ENCODE measurements at regions not wholly inside any gene's neighbourhood (a gene's known extent, or its start where the extent isn't known, plus 50 kb on each side); places are given as distances from the start of the nearest gene placed in this dataset.

DNA sequence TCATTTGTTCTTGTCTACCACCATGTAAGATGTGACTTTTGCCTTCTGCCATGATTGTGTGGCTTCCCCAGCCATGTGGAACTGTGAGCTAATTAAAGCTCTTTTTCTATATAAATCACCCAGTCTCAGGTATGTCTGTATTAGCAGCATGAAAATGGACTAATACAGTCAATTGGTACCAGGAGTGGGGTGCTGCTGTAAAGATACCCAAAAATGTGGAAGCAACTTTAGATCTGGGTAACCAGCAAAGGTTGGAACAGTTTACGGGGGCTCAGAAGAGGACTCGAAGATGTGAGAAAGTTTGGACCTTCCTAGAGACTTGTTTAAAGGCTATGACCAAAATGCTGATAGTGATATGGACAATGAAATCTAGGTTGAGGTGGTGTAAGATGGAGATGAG, 488.9 kb downstream of the ISL1 start:
- Mint-ChIP-seq H3K9me3 (ENCODE audit: low read depth) (peaks cover 14% of the 10 kb centered on the region), H3K4me1 (no peaks in the 10 kb centered on the region), H3K27ac (no peak overlapping the region), H3K36me3 (no peaks in the 10 kb centered on the region), H3K27me3 (no peaks in the 10 kb centered on the region), H3K4me3 (no peak overlapping the region)
- DNase-seq (no peak), ATAC-seq (no peak)
- CTCF ChIA-PET: no interaction called here

DNA sequence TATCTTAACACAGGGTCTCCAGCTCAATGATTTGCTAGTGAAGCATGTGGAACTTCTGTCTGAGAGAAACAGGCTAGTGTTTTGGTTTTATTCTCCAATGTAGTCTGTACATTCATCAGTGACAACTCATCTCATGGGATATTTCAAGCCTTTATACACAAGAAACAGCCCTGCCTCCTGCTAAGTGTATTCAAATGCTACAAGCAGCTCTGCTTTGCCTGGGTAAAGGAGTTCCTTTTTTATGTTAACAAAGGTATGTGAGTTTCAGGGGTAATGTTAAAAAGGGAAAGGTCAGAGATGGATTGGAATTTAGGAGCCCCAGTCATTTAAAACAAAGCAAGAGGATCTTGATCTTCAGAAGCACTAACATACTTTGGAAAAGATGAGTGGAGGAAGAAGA, 498.7 kb downstream of the ISL1 start:
- H3K4me1 Mint-ChIP-seq: no peaks in the 10 kb centered on the region
- CTCF ChIA-PET: no interaction called here
- ATAC-seq (no peak), DNase-seq (no peak)
- no peak overlapping the region for H3K27ac Mint-ChIP-seq
- no peaks in the 10 kb centered on the region for H3K27me3 Mint-ChIP-seq
- no peaks in the 10 kb centered on the region for H3K36me3 Mint-ChIP-seq
- no peaks in the 10 kb centered on the region for H3K9me3 Mint-ChIP-seq (ENCODE audit: low read depth)
- no peak overlapping the region for H3K4me3 Mint-ChIP-seq

GRCh38 chr5:51882647-51883046, 499.4 kb downstream of the ISL1 start:
- Mint-ChIP-seq H3K4me1 (no peaks in the 10 kb centered on the region), H3K27ac (no peak overlapping the region), H3K4me3 (no peak overlapping the region), H3K27me3 (no peaks in the 10 kb centered on the region), H3K36me3 (no peaks in the 10 kb centered on the region), H3K9me3 (ENCODE audit: low read depth) (no peaks in the 10 kb centered on the region)
- DNase-seq: no peak
- no peak for ATAC-seq
- CTCF ChIA-PET: no interaction called here

DNA sequence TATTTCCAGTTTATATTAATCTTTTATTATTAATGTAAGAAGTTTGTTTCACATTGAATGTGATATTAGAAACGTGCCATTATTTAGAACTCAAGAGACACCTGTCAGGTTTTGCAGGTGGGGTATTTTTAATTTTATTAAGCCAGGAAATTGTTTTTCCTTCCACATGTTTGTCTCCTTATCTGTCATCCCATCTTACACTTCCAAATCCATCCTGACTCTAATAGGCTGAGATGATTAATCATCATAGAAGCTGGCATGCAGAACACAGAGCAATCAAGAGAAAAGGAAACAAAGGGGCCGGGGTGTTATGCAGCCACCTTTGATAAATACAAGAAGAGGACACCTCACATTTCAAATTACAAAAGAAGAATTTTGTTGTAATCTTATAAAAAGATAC, 506.5 kb downstream of the ISL1 start:
- no peak overlapping the region for H3K27ac Mint-ChIP-seq
- no peak for DNase-seq
- CTCF ChIA-PET: no interaction called here
- no peaks in the 10 kb centered on the region for H3K27me3 Mint-ChIP-seq
- H3K36me3 Mint-ChIP-seq: no peaks in the 10 kb centered on the region
- no peak for ATAC-seq
- no peak overlapping the region for H3K4me3 Mint-ChIP-seq
- H3K9me3 Mint-ChIP-seq (ENCODE audit: low read depth): peaks cover 2% of the 10 kb centered on the region
- H3K4me1 Mint-ChIP-seq: no peaks in the 10 kb centered on the region

GRCh38 chr5:51890435-51891116, 507.3 kb downstream of the ISL1 start:
- no peak overlapping the region for H3K27ac Mint-ChIP-seq
- no peaks in the 10 kb centered on the region for H3K4me1 Mint-ChIP-seq
- H3K4me3 Mint-ChIP-seq: no peak overlapping the region
- ATAC-seq: no peak
- CTCF ChIA-PET: no interaction called here
- no peaks in the 10 kb centered on the region for H3K27me3 Mint-ChIP-seq
- no peaks in the 10 kb centered on the region for H3K36me3 Mint-ChIP-seq
- no peak for DNase-seq
- H3K9me3 Mint-ChIP-seq (ENCODE audit: low read depth): peaks cover 4% of the 10 kb centered on the region

DNA sequence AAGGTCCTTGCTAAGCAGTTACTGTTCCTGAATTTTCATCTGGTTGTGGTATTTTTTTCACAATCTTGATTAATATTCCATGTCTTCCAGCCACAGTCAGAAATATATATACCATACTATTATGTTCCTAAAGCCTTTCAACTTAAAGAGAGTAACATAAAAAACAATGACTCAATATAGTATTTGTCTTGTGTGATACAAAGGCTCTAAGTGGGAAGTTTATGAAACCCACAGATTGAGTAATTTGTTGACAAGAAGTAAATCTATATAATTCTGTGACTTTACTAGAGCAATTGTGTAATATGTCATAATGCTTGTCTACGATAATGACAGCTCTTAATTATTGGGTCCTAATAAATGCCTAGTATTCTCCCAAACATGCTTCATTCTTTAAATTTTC, 509.4 kb downstream of the ISL1 start:
- CTCF ChIA-PET: no interaction called here
- Mint-ChIP-seq H3K9me3 (ENCODE audit: low read depth) (peaks cover 6% of the 10 kb centered on the region), H3K27me3 (no peaks in the 10 kb centered on the region), H3K27ac (no peak overlapping the region), H3K36me3 (no peaks in the 10 kb centered on the region), H3K4me1 (no peaks in the 10 kb centered on the region), H3K4me3 (no peak overlapping the region)
- ATAC-seq: no peak
- DNase-seq: no peak

DNA sequence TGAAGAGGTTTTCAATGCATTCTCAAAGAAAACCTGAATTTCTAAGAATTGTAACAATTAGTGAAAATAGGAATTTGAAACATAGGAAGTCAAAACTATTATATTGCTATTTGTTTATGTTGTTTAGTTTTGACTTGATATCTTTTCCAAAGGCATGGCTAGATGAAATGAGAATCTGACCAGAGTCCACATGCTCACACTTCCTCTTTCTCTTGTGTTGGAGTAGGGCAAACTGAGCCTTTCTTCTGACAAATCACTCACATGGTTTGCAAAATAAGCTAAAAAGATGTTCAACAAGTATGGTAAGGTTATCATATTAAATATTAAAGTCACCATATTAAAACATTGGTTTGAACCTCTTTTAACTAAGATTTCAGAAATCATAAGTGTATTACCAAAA, 512.6 kb downstream of the ISL1 start:
- CTCF ChIA-PET: no interaction called here
- no peak overlapping the region for H3K27ac Mint-ChIP-seq

GRCh38 chr5:51902512-51902911, 519.3 kb downstream of the ISL1 start:
- Mint-ChIP-seq H3K36me3 (no peaks in the 10 kb centered on the region), H3K27ac (no peak overlapping the region), H3K4me3 (no peak overlapping the region), H3K27me3 (no peaks in the 10 kb centered on the region), H3K9me3 (ENCODE audit: low read depth) (peaks cover 5% of the 10 kb centered on the region), H3K4me1 (no peaks in the 10 kb centered on the region)
- DNase-seq: no peak
- ATAC-seq: no peak
- CTCF ChIA-PET: no interaction called here

More for the DNA sequence above, 512.6 kb downstream of the ISL1 start:
- no peaks in the 10 kb centered on the region for H3K4me1 Mint-ChIP-seq
- no peak overlapping the region for H3K4me3 Mint-ChIP-seq
- no peaks in the 10 kb centered on the region for H3K27me3 Mint-ChIP-seq
- H3K9me3 Mint-ChIP-seq (ENCODE audit: low read depth): peaks cover 12% of the 10 kb centered on the region
- DNase-seq (no peak), ATAC-seq (no peak)
- no peaks in the 10 kb centered on the region for H3K36me3 Mint-ChIP-seq

- H3K9me3 Mint-ChIP-seq (ENCODE audit: low read depth): peaks cover 5% of the 10 kb centered on the region
- H3K27me3 Mint-ChIP-seq: no peaks in the 10 kb centered on the region
- H3K4me1 Mint-ChIP-seq: no peaks in the 10 kb centered on the region
- no peak overlapping the region for H3K4me3 Mint-ChIP-seq
- no peak for DNase-seq
- no peak overlapping the region for H3K27ac Mint-ChIP-seq
- CTCF ChIA-PET: no interaction called here
- no peak for ATAC-seq
- no peaks in the 10 kb centered on the region for H3K36me3 Mint-ChIP-seq
Measured at GRCh38 chr5:51908215-51908614, 525.0 kb downstream of the ISL1 start.

DNA sequence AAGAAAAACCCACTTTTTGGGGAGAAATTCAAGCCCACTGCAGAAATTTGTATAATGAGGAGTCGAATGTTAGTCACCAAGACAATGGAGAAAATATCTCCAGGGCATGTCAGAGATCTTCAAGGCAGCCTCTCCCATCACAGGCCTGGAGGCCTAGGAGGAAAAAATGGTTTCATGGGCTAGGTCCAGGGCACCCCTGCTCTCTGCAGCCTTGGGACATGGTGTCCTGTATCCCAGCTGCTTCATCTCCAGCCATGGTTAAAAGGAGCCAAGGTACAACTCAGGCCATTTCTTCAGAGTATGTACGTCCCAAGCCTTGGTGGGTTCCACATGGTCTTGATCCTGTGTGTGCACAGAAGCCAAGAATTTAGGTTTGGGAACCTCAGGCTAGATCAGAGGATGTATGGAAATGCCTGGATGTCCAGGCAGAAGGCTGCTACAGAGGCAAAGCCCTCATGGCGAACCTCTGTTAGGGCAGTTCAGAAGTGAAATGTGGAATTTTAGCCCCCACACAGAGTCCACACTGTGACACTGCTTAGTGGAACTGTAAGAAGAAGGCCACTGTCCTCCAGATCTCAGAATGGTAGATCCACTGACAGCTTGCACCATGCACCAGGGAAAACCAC, 561.4 kb downstream of the ISL1 start:
- Mint-ChIP-seq H3K9me3 (ENCODE audit: low read depth) (peaks cover 7% of the 10 kb centered on the region), H3K4me1 (no peaks in the 10 kb centered on the region), H3K27me3 (no peaks in the 10 kb centered on the region), H3K27ac (no peak overlapping the region), H3K4me3 (no peak overlapping the region), H3K36me3 (no peaks in the 10 kb centered on the region)
- ATAC-seq (no peak), DNase-seq (no peak)
- CTCF ChIA-PET: no interaction called here

DNA sequence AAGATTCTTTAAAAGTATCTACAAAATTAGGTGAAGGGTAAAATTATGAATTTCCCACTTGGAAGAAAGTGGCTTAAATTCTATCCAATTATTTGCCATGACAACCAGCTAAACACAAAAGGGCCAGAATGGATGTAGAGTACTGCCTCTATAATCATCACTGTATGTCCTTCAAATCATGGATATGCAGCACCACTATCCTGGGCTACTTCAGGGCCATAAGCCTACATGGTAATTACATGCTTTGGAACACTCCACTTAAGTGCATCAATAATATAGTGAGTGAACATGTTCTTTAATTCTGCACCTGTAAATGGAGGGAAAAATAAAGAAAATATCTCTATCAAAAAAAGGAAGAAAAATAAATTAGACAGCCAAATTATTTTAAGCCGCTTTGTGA, 575.2 kb downstream of the ISL1 start:
- DNase-seq: no peak
- H3K27me3 Mint-ChIP-seq: no peaks in the 10 kb centered on the region
- ATAC-seq: no peak
- no peaks in the 10 kb centered on the region for H3K9me3 Mint-ChIP-seq (ENCODE audit: low read depth)
- H3K27ac Mint-ChIP-seq: no peak overlapping the region
- no peaks in the 10 kb centered on the region for H3K4me1 Mint-ChIP-seq
- CTCF ChIA-PET: no interaction called here
- no peak overlapping the region for H3K4me3 Mint-ChIP-seq
- H3K36me3 Mint-ChIP-seq: no peaks in the 10 kb centered on the region

DNA sequence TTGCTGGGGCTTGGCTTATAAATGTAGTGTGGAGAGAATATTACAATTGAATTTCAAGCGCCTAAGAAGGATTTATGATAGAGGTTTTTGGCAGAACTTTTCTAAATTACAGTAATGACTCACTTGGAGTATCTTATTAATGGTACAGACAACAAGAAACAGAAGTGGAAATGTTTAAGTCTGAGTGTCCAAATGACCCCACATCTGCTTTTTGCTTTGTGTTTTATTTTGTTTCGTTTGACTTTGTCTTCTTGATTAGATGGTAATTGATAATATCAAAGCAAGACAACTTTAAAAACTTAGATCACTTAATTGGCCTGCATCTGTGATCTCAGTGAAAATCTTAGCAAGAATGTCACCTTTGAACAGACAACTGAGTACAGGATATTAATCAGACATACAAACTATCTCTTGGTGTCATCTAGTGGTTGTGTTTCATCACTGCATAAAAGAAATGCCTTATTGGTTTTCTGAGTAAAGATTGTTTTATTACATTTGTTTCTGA, 577.4 kb downstream of the ISL1 start:
- DNase-seq (no peak), ATAC-seq (no peak)
- Mint-ChIP-seq H3K27ac (no peak overlapping the region), H3K4me1 (no peaks in the 10 kb centered on the region), H3K9me3 (ENCODE audit: low read depth) (no peaks in the 10 kb centered on the region), H3K36me3 (no peaks in the 10 kb centered on the region), H3K4me3 (no peak overlapping the region), H3K27me3 (no peaks in the 10 kb centered on the region)
- CTCF ChIA-PET: no interaction called here

GRCh38 chr5:51961154-51961562, 577.9 kb downstream of the ISL1 start:
- Mint-ChIP-seq H3K27me3 (no peaks in the 10 kb centered on the region), H3K4me3 (no peak overlapping the region), H3K36me3 (no peaks in the 10 kb centered on the region), H3K9me3 (ENCODE audit: low read depth) (no peaks in the 10 kb centered on the region), H3K27ac (no peak overlapping the region), H3K4me1 (no peaks in the 10 kb centered on the region)
- ATAC-seq: no peak
- CTCF ChIA-PET: no interaction called here
- no peak for DNase-seq

- H3K9me3 Mint-ChIP-seq (ENCODE audit: low read depth): peaks cover 1% of the 10 kb centered on the region
Measured at GRCh38 chr5:51968756-51969155, 585.5 kb downstream of the ISL1 start.

More at GRCh38 chr5:51968756-51969155, 585.5 kb downstream of the ISL1 start:
- H3K27me3 Mint-ChIP-seq: no peaks in the 10 kb centered on the region
- H3K4me1 Mint-ChIP-seq: no peaks in the 10 kb centered on the region
- no peaks in the 10 kb centered on the region for H3K36me3 Mint-ChIP-seq
- DNase-seq (no peak), ATAC-seq (no peak)
- CTCF ChIA-PET: no interaction called here
- H3K27ac Mint-ChIP-seq: no peak overlapping the region
- H3K4me3 Mint-ChIP-seq: no peak overlapping the region
